ENCODE measurements at regions not wholly inside any gene's neighbourhood (a gene's known extent, or its start where the extent isn't known, plus 50 kb on each side); places are given as distances from the start of the nearest gene placed in this dataset.
"Not testable (repeated sequence)": the region's sequence is repeated elsewhere in the genome, so short reads cannot be mapped to it uniquely, and the experiment has no call there.

GRCh38 chr21:10325546-10325945 lies 195.8 kb upstream of the TPTE start:
- not testable (repeated sequence) for H3K27me3 ChIP-seq (ENCODE audit: control insufficient read depth, insufficient read depth, low read length); DNase-seq; H3K36me3 Mint-ChIP-seq; H3K4me1 Mint-ChIP-seq; H3K4me3 ChIP-seq (ENCODE audit: low read depth, low read length); H3K27ac Mint-ChIP-seq; H3K27ac ChIP-seq (ENCODE audit: insufficient read depth, low read length, poor library complexity, severe bottlenecking); H3K27me3 Mint-ChIP-seq; H3K4me1 ChIP-seq (ENCODE audit: control insufficient read depth, insufficient read depth, low read length, poor library complexity, severe bottlenecking); H3K36me3 ChIP-seq (ENCODE audit: control insufficient read depth, insufficient read depth, low read length)
- peaks cover 9 to 37% of the 10 kb centered on the region in 2 experiments for H3K9me3 ChIP-seq (ENCODE audit: control insufficient read depth in 2 of 2, low read length in 2 of 2)
- ATAC-seq (ENCODE audit: low read depth in 2 of 2): peak; percentile 77 to 83
- Mint-ChIP-seq H3K4me3 (peak overlapping the region in 1 of 4 donors; percentile 0), H3K9me3 (peaks cover 5 to 47% (median 29%) of the 10 kb centered on the region in 7 donors)

- H3K4me3 ChIP-seq (ENCODE audit: low read depth, low read length); DNase-seq; H3K36me3 Mint-ChIP-seq; H3K27me3 ChIP-seq (ENCODE audit: control insufficient read depth, insufficient read depth, low read length); H3K27me3 Mint-ChIP-seq; H3K4me1 ChIP-seq (ENCODE audit: control insufficient read depth, insufficient read depth, low read length, poor library complexity, severe bottlenecking); H3K36me3 ChIP-seq (ENCODE audit: control insufficient read depth, insufficient read depth, low read length); H3K4me1 Mint-ChIP-seq; H3K4me3 Mint-ChIP-seq; H3K27ac Mint-ChIP-seq; ATAC-seq (ENCODE audit: low read depth in 2 of 2); H3K27ac ChIP-seq (ENCODE audit: insufficient read depth, low read length, poor library complexity, severe bottlenecking): not testable (repeated sequence)
- H3K9me3 ChIP-seq (ENCODE audit: control insufficient read depth in 2 of 2, low read length in 2 of 2): peaks cover 11 to 43% of the 10 kb centered on the region in 2 experiments
- peaks cover 5 to 53% (median 35%) of the 10 kb centered on the region in 7 donors for H3K9me3 Mint-ChIP-seq
Measured at GRCh38 chr21:10326146-10326545, 195.2 kb upstream of the TPTE start.

GRCh38 chr21:10328646-10329045 lies 192.7 kb upstream of the TPTE start:
- DNase-seq; H3K27me3 Mint-ChIP-seq; H3K27me3 ChIP-seq (ENCODE audit: control insufficient read depth, insufficient read depth, low read length); H3K36me3 Mint-ChIP-seq; H3K36me3 ChIP-seq (ENCODE audit: control insufficient read depth, insufficient read depth, low read length); H3K27ac Mint-ChIP-seq; H3K4me1 ChIP-seq (ENCODE audit: control insufficient read depth, insufficient read depth, low read length, poor library complexity, severe bottlenecking); H3K27ac ChIP-seq (ENCODE audit: insufficient read depth, low read length, poor library complexity, severe bottlenecking); H3K4me3 ChIP-seq (ENCODE audit: low read depth, low read length); H3K4me3 Mint-ChIP-seq; H3K4me1 Mint-ChIP-seq; ATAC-seq (ENCODE audit: low read depth in 2 of 2): not testable (repeated sequence)
- peaks cover 14 to 50% of the 10 kb centered on the region in 2 experiments for H3K9me3 ChIP-seq (ENCODE audit: control insufficient read depth in 2 of 2, low read length in 2 of 2)
- peaks cover 5 to 70% (median 44%) of the 10 kb centered on the region in 7 donors for H3K9me3 Mint-ChIP-seq

DNA sequence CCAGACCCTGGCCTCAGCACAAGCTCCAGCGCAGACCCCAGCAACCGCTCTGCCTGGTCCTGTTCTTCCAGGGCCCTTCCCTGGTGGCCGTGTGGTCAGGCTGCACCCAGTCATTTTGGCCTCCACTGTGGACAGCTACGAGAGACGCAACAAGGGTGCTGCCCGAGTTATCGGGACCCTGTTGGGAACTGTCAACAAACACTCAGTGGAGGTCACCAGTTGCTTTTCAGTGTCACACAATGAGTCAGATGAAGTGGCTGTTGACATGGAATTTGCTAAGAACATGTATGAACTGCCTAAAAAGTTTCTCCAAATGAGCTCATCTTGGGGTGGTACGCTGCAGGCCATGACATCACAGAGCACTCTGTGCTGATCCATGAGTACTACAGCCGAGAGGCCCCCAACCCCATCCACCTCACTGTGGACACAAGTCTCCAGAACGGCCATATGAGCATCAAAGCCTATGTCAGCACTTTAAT lies 190.7 kb upstream of the TPTE start:
- H3K27ac ChIP-seq (ENCODE audit: insufficient read depth, low read length, poor library complexity, severe bottlenecking); H3K4me3 Mint-ChIP-seq; H3K36me3 Mint-ChIP-seq; H3K27me3 Mint-ChIP-seq; H3K27me3 ChIP-seq (ENCODE audit: control insufficient read depth, insufficient read depth, low read length); H3K4me1 ChIP-seq (ENCODE audit: control insufficient read depth, insufficient read depth, low read length, poor library complexity, severe bottlenecking); H3K4me3 ChIP-seq (ENCODE audit: low read depth, low read length); H3K36me3 ChIP-seq (ENCODE audit: control insufficient read depth, insufficient read depth, low read length); H3K27ac Mint-ChIP-seq; DNase-seq; ATAC-seq (ENCODE audit: low read depth in 2 of 2); H3K4me1 Mint-ChIP-seq: not testable (repeated sequence)
- peaks cover 14 to 50% of the 10 kb centered on the region in 2 experiments for H3K9me3 ChIP-seq (ENCODE audit: control insufficient read depth in 2 of 2, low read length in 2 of 2)
- peaks cover 5 to 70% (median 46%) of the 10 kb centered on the region in 7 donors for H3K9me3 Mint-ChIP-seq

GRCh38 chr21:10331134-10331533 lies 190.2 kb upstream of the TPTE start:
- peaks cover 5 to 69% (median 45%) of the 10 kb centered on the region in 7 donors for H3K9me3 Mint-ChIP-seq
- not testable (repeated sequence) for DNase-seq; H3K4me1 ChIP-seq (ENCODE audit: control insufficient read depth, insufficient read depth, low read length, poor library complexity, severe bottlenecking); H3K27ac ChIP-seq (ENCODE audit: insufficient read depth, low read length, poor library complexity, severe bottlenecking); H3K27me3 ChIP-seq (ENCODE audit: control insufficient read depth, insufficient read depth, low read length); H3K27me3 Mint-ChIP-seq; H3K4me3 Mint-ChIP-seq; H3K27ac Mint-ChIP-seq; H3K4me3 ChIP-seq (ENCODE audit: low read depth, low read length); H3K4me1 Mint-ChIP-seq; H3K36me3 Mint-ChIP-seq; H3K36me3 ChIP-seq (ENCODE audit: control insufficient read depth, insufficient read depth, low read length)
- peaks cover 14 to 50% of the 10 kb centered on the region in 2 experiments for H3K9me3 ChIP-seq (ENCODE audit: control insufficient read depth in 2 of 2, low read length in 2 of 2)
- peak in 1 of 2 donors; percentile 18 for ATAC-seq (ENCODE audit: low read depth in 2 of 2)

GRCh38 chr21:10332935-10333334 lies 188.4 kb upstream of the TPTE start:
- H3K27me3 ChIP-seq (ENCODE audit: control insufficient read depth, insufficient read depth, low read length); H3K4me1 ChIP-seq (ENCODE audit: control insufficient read depth, insufficient read depth, low read length, poor library complexity, severe bottlenecking); H3K27me3 Mint-ChIP-seq; H3K27ac ChIP-seq (ENCODE audit: insufficient read depth, low read length, poor library complexity, severe bottlenecking); DNase-seq; H3K36me3 ChIP-seq (ENCODE audit: control insufficient read depth, insufficient read depth, low read length); H3K27ac Mint-ChIP-seq; H3K4me3 ChIP-seq (ENCODE audit: low read depth, low read length); H3K36me3 Mint-ChIP-seq; H3K4me3 Mint-ChIP-seq; H3K4me1 Mint-ChIP-seq: not testable (repeated sequence)
- peaks cover 9 to 46% of the 10 kb centered on the region in 2 experiments for H3K9me3 ChIP-seq (ENCODE audit: control insufficient read depth in 2 of 2, low read length in 2 of 2)
- peaks cover 10 to 65% (median 45%) of the 10 kb centered on the region in 7 donors for H3K9me3 Mint-ChIP-seq
- peak in 1 of 2 donors; percentile 7 for ATAC-seq (ENCODE audit: low read depth in 2 of 2)

- H3K36me3 Mint-ChIP-seq; H3K36me3 ChIP-seq (ENCODE audit: control insufficient read depth, insufficient read depth, low read length); H3K4me3 ChIP-seq (ENCODE audit: low read depth, low read length); ATAC-seq (ENCODE audit: low read depth in 2 of 2); DNase-seq; H3K27ac Mint-ChIP-seq; H3K27me3 ChIP-seq (ENCODE audit: control insufficient read depth, insufficient read depth, low read length); H3K4me1 ChIP-seq (ENCODE audit: control insufficient read depth, insufficient read depth, low read length, poor library complexity, severe bottlenecking); H3K4me1 Mint-ChIP-seq; H3K27ac ChIP-seq (ENCODE audit: insufficient read depth, low read length, poor library complexity, severe bottlenecking); H3K27me3 Mint-ChIP-seq; H3K4me3 Mint-ChIP-seq: not testable (repeated sequence)
- H3K9me3 Mint-ChIP-seq: peaks cover 13 to 63% (median 39%) of the 10 kb centered on the region in 7 donors
- peaks cover 9 to 47% of the 10 kb centered on the region in 2 experiments for H3K9me3 ChIP-seq (ENCODE audit: control insufficient read depth in 2 of 2, low read length in 2 of 2)
Measured at GRCh38 chr21:10334391-10334790, 187.0 kb upstream of the TPTE start.

DNA sequence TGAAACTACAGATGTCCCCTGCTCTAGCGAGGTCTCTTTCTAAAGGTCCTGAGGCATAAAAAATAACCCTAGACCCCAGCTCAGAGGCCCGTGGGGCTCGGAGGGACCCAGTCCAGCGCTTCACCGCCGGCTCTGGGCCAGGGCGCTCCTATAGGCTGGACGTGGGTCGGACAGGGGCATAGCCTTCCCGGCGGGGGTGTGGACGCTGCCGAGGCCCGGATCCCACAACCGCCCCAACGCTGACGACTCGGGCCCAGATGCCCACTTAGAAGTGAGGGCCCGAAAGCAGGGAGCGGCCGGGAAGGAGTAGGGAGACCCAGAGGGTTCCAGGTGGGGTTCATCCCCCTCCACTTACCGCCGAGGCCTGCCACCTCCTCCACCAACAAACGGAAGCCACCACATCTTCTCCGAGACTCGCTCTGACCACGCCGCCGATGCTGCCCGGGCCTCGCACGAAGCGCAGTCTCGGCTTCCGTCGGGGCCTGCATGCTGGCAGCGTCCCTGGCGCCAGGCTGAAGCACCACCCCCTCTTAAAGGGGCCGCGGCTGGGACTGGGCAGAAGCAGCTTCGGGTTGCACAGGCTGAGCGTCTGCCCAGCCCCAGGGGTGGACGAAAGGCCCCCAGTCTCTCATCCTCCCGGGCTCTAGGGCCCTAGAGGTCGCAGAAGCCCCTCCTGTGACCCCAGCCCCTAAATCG lies 179.0 kb upstream of the TPTE start:
- not testable (repeated sequence) for H3K4me3 Mint-ChIP-seq; H3K27ac ChIP-seq (ENCODE audit: insufficient read depth, low read length, poor library complexity, severe bottlenecking); H3K4me1 ChIP-seq (ENCODE audit: control insufficient read depth, insufficient read depth, low read length, poor library complexity, severe bottlenecking); DNase-seq; H3K27ac Mint-ChIP-seq; H3K27me3 ChIP-seq (ENCODE audit: control insufficient read depth, insufficient read depth, low read length); H3K4me3 ChIP-seq (ENCODE audit: low read depth, low read length); H3K36me3 ChIP-seq (ENCODE audit: control insufficient read depth, insufficient read depth, low read length); H3K27me3 Mint-ChIP-seq; H3K36me3 Mint-ChIP-seq; H3K4me1 Mint-ChIP-seq
- H3K9me3 Mint-ChIP-seq: peaks cover 15 to 50% (median 27%) of the 10 kb centered on the region in 7 donors
- peaks cover 14 to 58% of the 10 kb centered on the region in 2 experiments for H3K9me3 ChIP-seq (ENCODE audit: control insufficient read depth in 2 of 2, low read length in 2 of 2)
- ATAC-seq (ENCODE audit: low read depth in 2 of 2): peak; percentile 18 to 34

Data from CD4-positive, CD25-positive, alpha-beta regulatory T cell (primary cell).